HL-60 (cell line): ENCODE measurements at regions not wholly inside any gene's neighbourhood (a gene's known extent, or its start where the extent isn't known, plus 50 kb on each side); places are given as distances from the start of the nearest gene placed in this dataset.
"Not testable (repeated sequence)": the region's sequence is repeated elsewhere in the genome, so short reads cannot be mapped to it uniquely, and the experiment has no call there.

Experiments used
- DNase-seq, 2 experiments: peaks; one replicate each; pipeline ENCODE4 v3.0.0-alpha.2; 2010 to 2020; ENCODE audit warnings: low read depth in 1 of 2, low spot score in 1 of 2
- H3K27ac ChIP-seq: fragments of 250-450 bp; sonication (Bioruptor Pico); replicated peaks from 2 replicates; pipeline ENCODE4 v1.5.1; 2020; ENCODE audit warnings: mild to moderate bottlenecking, moderate library complexity
- H3K27me3 ChIP-seq: fragments of 250-450 bp; sonication (Bioruptor Pico); 2 replicates; pipeline ENCODE4 v1.5.1; 2021; ENCODE audit warnings: mild to moderate bottlenecking, moderate library complexity; ENCODE audit not compliant: insufficient read depth, poor library complexity, severe bottlenecking
- H3K4me3 ChIP-seq: replicated peaks from 2 replicates; pipeline ENCODE4 v1.5.1; 2011; ENCODE audit warnings: mild to moderate bottlenecking, control low read depth, low read length; ENCODE audit not compliant: insufficient read depth
- CTCF ChIP-seq: IDR thresholded peaks from one replicate; pipeline ENCODE4 v1.5.1; 2011; ENCODE audit warnings: low read length, control low read depth, inconsistent platforms; ENCODE audit not compliant: insufficient read depth
- GABPA ChIP-seq: IDR thresholded peaks from 2 replicates; pipeline ENCODE4 v1.6.1; 2012; ENCODE audit warnings: low read depth
- POLR2AphosphoS5 ChIP-seq: IDR thresholded peaks from 2 replicates; pipeline ENCODE4 v1.6.1; 2012; ENCODE audit warnings: low read depth
- SPI1 ChIP-seq: IDR thresholded peaks from 2 replicates; pipeline ENCODE4 v1.6.1; 2012; ENCODE audit warnings: low read depth, mild to moderate bottlenecking, borderline replicate concordance
- TF ChIP-seq, protein P1 (sequence below): IDR thresholded peaks from 2 replicates; pipeline ENCODE4 v1.6.1; 2012; ENCODE audit warnings: low read depth; ENCODE audit not compliant: insufficient replicate concordance

- DNase-seq = no peak
- Histone ChIP-seq H3K4me3 (no peak overlapping the region), H3K27me3 (no peaks in the 10 kb centered on the region), H3K27ac (no peak overlapping the region)
- TF ChIP-seq POLR2AphosphoS5 (no peak), CTCF (no peak), GABPA (no peak), SPI1 (no peak)
- TF ChIP-seq, protein P1, sequence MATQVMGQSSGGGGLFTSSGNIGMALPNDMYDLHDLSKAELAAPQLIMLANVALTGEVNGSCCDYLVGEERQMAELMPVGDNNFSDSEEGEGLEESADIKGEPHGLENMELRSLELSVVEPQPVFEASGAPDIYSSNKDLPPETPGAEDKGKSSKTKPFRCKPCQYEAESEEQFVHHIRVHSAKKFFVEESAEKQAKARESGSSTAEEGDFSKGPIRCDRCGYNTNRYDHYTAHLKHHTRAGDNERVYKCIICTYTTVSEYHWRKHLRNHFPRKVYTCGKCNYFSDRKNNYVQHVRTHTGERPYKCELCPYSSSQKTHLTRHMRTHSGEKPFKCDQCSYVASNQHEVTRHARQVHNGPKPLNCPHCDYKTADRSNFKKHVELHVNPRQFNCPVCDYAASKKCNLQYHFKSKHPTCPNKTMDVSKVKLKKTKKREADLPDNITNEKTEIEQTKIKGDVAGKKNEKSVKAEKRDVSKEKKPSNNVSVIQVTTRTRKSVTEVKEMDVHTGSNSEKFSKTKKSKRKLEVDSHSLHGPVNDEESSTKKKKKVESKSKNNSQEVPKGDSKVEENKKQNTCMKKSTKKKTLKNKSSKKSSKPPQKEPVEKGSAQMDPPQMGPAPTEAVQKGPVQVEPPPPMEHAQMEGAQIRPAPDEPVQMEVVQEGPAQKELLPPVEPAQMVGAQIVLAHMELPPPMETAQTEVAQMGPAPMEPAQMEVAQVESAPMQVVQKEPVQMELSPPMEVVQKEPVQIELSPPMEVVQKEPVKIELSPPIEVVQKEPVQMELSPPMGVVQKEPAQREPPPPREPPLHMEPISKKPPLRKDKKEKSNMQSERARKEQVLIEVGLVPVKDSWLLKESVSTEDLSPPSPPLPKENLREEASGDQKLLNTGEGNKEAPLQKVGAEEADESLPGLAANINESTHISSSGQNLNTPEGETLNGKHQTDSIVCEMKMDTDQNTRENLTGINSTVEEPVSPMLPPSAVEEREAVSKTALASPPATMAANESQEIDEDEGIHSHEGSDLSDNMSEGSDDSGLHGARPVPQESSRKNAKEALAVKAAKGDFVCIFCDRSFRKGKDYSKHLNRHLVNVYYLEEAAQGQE = no peak
Observed at GRCh38 chrX:51098046-51098445, 187.5 kb downstream of the BMP15 start.

GRCh38 chrX:51119058-51119926 lies 208.8 kb downstream of the BMP15 start:
- not testable (repeated sequence) for H3K27me3 ChIP-seq, H3K4me3 ChIP-seq

DNA sequence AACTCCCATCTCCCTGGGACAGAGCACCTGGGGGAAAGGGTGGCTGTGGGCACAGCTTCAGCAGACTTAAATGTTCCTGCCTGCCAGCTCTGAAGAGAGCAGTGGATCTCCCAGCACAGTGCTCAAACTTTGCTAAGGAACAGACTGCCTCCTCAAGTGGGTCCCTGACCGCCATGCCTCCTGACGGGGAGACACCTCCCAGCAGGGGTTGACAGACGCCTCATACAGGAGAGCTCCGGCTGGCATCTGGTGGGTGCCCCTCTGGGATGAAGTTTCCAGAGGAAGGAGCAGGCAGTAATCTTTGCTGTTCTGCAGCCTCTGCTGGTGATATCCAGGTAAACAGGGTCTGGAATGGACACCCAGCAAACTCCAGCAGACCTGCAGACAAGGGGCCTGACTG lies 206.9 kb upstream of the NUDT10 start:
- not testable (repeated sequence) for H3K27me3 ChIP-seq, DNase-seq, H3K27ac ChIP-seq, H3K4me3 ChIP-seq

More at GRCh38 chrX:51119058-51119926, 208.8 kb downstream of the BMP15 start:
- H3K27ac ChIP-seq, DNase-seq: not testable (repeated sequence)

DNA sequence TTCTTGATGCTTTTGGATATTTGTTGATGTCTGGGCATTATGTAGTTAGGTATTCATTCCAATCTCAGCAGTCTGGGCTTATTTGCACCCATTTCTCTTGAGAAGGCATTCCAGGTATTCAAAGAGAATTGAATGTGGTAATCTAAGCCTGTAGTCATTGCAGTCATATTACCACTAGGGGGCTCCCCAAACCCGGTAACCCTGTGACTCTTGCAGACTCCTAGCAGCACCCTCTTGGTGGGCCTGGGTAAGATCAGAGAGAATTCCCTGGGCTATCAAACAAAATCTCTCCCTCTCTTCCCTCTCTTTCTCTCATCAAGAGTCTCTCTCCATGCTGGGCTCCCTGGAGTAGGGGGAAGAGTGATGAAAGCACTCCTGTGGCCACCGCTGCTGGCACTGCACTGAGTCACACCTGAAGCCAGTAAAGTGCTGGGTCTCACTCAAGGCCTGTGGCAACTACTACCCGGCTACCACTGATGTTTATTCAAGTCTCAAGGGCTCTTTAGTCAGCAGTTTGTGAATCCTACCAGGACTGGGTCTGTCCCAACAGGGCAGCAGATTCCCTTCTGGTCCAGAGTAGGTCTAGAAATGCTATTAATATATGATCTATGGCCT lies 187.7 kb upstream of the NUDT10 start:
- Histone ChIP-seq H3K4me3 (no peak overlapping the region), H3K27ac (no peak overlapping the region), H3K27me3 (peaks cover 2% of the 10 kb centered on the region)
- peak in 1 of 2 experiments; percentile 36 for DNase-seq
- TF ChIP-seq CTCF = peak; percentile 14
- TF ChIP-seq SPI1 = no peak

DNA sequence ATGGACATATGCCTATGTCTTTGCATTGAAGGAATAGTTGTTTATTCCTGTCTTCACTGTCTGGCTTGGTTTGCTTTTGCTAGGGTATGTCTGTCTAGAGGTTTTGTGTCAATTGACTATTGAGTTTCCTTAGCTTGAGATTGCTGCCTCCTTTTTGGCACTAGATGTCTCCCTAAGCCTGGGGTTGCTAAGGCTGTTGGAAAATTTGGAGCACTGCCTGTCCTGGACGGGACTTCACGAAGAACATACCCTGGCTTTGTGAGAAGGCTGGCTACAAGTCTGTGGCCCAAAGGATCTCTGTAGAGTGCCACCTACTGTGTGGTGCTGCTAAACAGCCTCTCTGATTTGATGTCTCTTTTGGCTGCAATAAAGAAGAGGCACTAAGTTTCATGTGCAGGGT lies 183.8 kb upstream of the NUDT10 start:
- no peak for TF ChIP-seq POLR2AphosphoS5
- no peak for TF ChIP-seq CTCF
- TF ChIP-seq SPI1 = no peak
- TF ChIP-seq, protein P1 = no peak
- TF ChIP-seq GABPA = no peak
- no peak overlapping the region for H3K27ac ChIP-seq
- DNase-seq = no peak
- peaks cover 2% of the 10 kb centered on the region for H3K27me3 ChIP-seq
- H3K4me3 ChIP-seq = no peak overlapping the region
